Astrocyte (in vitro differentiated cells and primary cell): ENCODE measurements at regions not wholly inside any gene's neighbourhood (a gene's known extent, or its start where the extent isn't known, plus 50 kb on each side); places are given as distances from the start of the nearest gene placed in this dataset.

Experiments used
- CTCF ChIP-seq: IDR thresholded peaks from 2 replicates; pipeline ENCODE4 v1.5.1; 2011; ENCODE audit warnings: low read depth, mild to moderate bottlenecking, inconsistent platforms, low read length, moderate library complexity; ENCODE audit not compliant: insufficient read depth
- EZH2 ChIP-seq: IDR thresholded peaks from 2 replicates; pipeline ENCODE4 v1.6.1; 2012; ENCODE audit warnings: mild to moderate bottlenecking, low read length, inconsistent platforms; ENCODE audit not compliant: insufficient read depth

GRCh38 chr3:150054635-150055034 lies 83.9 kb upstream of the PFN2 start:
- no peak for TF ChIP-seq CTCF
- TF ChIP-seq EZH2, result no peak
